ENCODE measurements at regions not wholly inside any gene's neighbourhood (a gene's known extent, or its start where the extent isn't known, plus 50 kb on each side); places are given as distances from the start of the nearest gene placed in this dataset.
A peak's percentile ranks its signal among the peaks of the same experiment; 100 is the strongest.

DNA sequence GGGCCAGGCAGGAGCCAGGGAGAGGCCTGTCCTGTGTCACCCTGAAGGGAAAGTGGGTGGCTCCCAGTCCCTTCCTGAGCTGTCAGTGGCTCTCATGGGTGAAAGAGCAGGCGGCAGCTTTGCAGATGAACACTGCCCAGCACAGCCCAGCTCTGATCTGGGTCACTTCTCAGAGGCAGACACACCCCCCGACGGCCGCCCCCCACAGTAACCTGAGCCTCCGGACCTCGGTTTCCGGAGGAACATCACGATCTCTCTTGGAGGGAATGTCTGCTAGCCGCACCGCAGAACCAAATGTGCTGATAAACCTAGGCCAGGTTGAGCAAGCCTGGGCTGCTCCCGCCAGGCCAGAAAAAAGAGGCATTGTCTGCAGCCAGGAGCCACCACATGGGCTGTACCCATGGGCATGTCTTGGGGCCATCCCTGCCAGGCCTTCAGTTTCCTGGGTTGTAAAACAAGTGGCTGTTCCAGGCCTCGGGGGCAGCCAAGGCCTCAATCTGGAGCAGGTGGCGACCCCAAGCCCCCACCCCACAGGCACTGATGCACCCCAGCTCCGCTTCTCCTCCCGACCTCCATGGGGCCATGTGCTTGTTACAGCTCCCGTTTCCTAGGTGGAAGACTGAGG is 57.6 kb downstream of the NCOR2 start:
- Histone ChIP-seq H3K27ac (peak overlapping the region; percentile 71 to 92 (median 80)), H3K4me1 (peaks cover 14 to 99% (median 85%) of the 10 kb centered on the region in 12 donors), H3K27me3 (no peaks in the 10 kb centered on the region), H3K9me3 (peaks cover 0 to 3% (median 0%) of the 10 kb centered on the region in 12 donors), H3K4me3 (no peak overlapping the region), H3K36me3 (peaks cover 0 to 12% (median 3%) of the 10 kb centered on the region in 9 donors)
- ATAC-seq, result peak; percentile 29 to 73 (median 64)
- no peak for TF ChIP-seq POLR2A (IDR thresholded peaks at IDR 0.05)
- TF ChIP-seq, protein P1, sequence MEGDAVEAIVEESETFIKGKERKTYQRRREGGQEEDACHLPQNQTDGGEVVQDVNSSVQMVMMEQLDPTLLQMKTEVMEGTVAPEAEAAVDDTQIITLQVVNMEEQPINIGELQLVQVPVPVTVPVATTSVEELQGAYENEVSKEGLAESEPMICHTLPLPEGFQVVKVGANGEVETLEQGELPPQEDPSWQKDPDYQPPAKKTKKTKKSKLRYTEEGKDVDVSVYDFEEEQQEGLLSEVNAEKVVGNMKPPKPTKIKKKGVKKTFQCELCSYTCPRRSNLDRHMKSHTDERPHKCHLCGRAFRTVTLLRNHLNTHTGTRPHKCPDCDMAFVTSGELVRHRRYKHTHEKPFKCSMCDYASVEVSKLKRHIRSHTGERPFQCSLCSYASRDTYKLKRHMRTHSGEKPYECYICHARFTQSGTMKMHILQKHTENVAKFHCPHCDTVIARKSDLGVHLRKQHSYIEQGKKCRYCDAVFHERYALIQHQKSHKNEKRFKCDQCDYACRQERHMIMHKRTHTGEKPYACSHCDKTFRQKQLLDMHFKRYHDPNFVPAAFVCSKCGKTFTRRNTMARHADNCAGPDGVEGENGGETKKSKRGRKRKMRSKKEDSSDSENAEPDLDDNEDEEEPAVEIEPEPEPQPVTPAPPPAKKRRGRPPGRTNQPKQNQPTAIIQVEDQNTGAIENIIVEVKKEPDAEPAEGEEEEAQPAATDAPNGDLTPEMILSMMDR (IDR thresholded peaks at IDR 0.05), result no peak
- WGBS, 4 donors, result 25 to 34% (median 29%) methylated on average over 15 to 16 of the region's 16 CpGs
- intact Hi-C loops (cut with DNase I), result loop anchor here in 5 of 10 donors (5.0 to 10.0 kb wide), 8 partner anchors 52 to 405 kb away; partner anchors contain the start of gene UBC (in 1 of the 5)
- DNase-seq, result peak in 3 of 5 donors; percentile 74 to 84 (median 74)

DNA sequence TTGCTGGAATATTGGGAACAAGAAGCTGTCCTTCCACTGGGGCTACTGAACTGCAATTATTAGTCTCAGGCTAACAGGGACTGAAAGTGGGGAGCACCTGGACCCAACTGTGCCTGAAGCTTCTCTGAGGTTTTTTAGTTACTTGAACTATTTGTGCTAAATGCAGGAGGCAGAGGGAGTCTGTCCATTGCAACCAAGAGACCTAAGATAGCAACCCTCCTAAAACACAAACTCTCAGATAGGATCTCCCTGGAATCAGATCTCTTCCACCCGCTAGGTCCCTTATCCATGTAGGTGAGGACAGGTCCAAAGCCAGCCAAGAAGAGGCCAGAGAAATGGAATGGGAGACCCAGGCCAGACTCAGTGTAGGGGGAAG is 58.1 kb downstream of the NCOR2 start:
- WGBS, 4 donors, result 33 to 45% (median 38%) methylated on average over 1 of the region's 1 CpG
- ATAC-seq (no peak), DNase-seq (no peak)
- H3K36me3 ChIP-seq, result peaks cover 0 to 11% (median 3%) of the 10 kb centered on the region in 9 donors
- no peaks in the 10 kb centered on the region for H3K27me3 ChIP-seq
- no peak overlapping the region for H3K4me3 ChIP-seq
- peaks cover 14 to 99% (median 85%) of the 10 kb centered on the region in 12 donors for H3K4me1 ChIP-seq
- TF ChIP-seq, protein P1 (IDR thresholded peaks at IDR 0.05), result no peak
- no peak for TF ChIP-seq POLR2A (IDR thresholded peaks at IDR 0.05)
- H3K9me3 ChIP-seq, result peaks cover 0 to 3% (median 0%) of the 10 kb centered on the region in 12 donors
- peak overlapping the region; percentile 71 to 92 (median 80) for H3K27ac ChIP-seq
- intact Hi-C loops (cut with DNase I), result loop anchor here in 2 of 10 donors (5.0 kb wide), 2 partner anchors 52 to 87 kb away; no protein-coding TSS in a partner anchor

DNA sequence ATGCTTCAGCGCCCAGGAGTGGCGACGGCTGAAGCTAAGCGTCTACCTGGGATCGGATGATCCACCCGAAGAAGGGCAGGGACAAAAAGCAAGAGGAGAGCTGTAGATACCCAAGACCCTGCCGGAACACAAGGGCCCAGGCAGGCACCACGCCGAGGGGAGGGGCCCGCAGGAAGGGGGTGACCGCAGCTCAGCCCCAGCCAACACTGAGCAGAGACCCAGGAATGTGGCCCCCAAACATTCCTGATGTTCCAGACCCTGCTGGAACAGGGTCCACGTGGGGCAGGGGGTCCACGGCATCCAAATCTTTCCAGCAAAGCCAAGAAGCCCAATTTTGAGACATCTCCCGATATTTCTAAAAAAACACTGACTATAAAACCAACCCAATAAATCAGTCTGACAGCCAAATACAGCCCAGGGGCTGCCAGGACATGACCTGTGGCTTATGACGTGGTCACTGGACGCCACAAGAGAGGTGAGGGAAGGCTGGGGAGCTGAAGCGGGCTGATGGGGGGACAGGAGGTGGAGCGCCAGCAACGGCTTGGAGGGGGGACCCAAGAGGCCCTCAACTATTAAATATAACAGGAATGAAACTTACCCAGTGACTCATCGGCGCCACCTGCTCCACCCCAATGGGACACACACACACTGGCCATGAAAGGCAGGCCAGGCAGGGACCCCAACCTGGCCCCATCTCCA is 58.9 kb downstream of the NCOR2 start:
- Histone ChIP-seq H3K27ac (peak overlapping the region; percentile 71 to 92 (median 80)), H3K9me3 (peaks cover 0 to 3% (median 0%) of the 10 kb centered on the region in 12 donors), H3K36me3 (peaks cover 0 to 7% (median 0%) of the 10 kb centered on the region in 9 donors), H3K4me1 (peaks cover 14 to 97% (median 81%) of the 10 kb centered on the region in 12 donors), H3K27me3 (no peaks in the 10 kb centered on the region), H3K4me3 (peak overlapping the region in 1 of 12 donors; percentile 20)
- TF ChIP-seq, protein P1 (IDR thresholded peaks at IDR 0.05), result peak in 1 of 12 donors; percentile 10
- no peak for TF ChIP-seq POLR2A (IDR thresholded peaks at IDR 0.05)
- peak in 2 of 4 donors; percentile 1 to 6 for ATAC-seq
- WGBS, 4 donors, result 51 to 62% (median 59%) methylated on average over 21 of the region's 21 CpGs
- intact Hi-C loops (cut with DNase I), result loop anchor here in 2 of 10 donors (5.0 kb wide), 2 partner anchors 51 to 86 kb away; no protein-coding TSS in a partner anchor
- peak in 2 of 5 donors; percentile 41 to 63 for DNase-seq
